K562 (cell line): ENCODE measurements at regions not wholly inside any gene's neighbourhood (a gene's known extent, or its start where the extent isn't known, plus 50 kb on each side); places are given as distances from the start of the nearest gene placed in this dataset.

Source experiments
- ATAC-seq: fragments of 200-7000 bp; cut with Tn5 transposase; 3 replicates; pipeline ENCODE4 v1.9.1; 2020; ENCODE audit warnings: moderate library complexity
- BruUV-seq: library from RNA; stranded (reverse); fragments of 400-500 nt; replicated peaks from 2 replicates; lab custom pipeline; 2021; lab: Mats Ljungman, UMichigan
- CTCF ChIA-PET: fragments of 300-600 bp; formaldehyde crosslinking; extraction: SDS; loops from one replicate; lab custom pipeline; 2021; ENCODE audit warnings: low intra/inter-chr PET ratio; lab: Yijun Ruan, JAX
- POLR2A ChIA-PET: fragments of 300-600, 350-650 bp; sonication (Branson Sonifier 250); formaldehyde crosslinking; extraction: SDS; loops from one replicate; lab custom pipeline; 2021; ENCODE audit warnings: antibody characterized with exemption, inconsistent platforms; lab: Yijun Ruan, JAX
- DNase-seq, 4 experiments: peaks; one replicate each; pipeline versions ENCODE4 v3.0.0 to v3.0.0-alpha.2; 2011 to 2018; ENCODE audit warnings: low spot score in 3 of 4, mixed read lengths in 3 of 4; ENCODE audit errors: extremely low read depth in 1 of 4
- FAIRE-seq: peaks from 2 replicates; lab custom pipeline; 2011; peaks lifted over from hg19 to GRCh38; lab: Jason Lieb, UNC
- H2AFZ ChIP-seq: 2 replicates; pipeline ENCODE4 v1.6.0; 2011; ENCODE audit warnings: low read depth, low read length, control low read depth, inconsistent platforms
- H3K27ac ChIP-seq: fragments of 200-600 bp; 3 replicates; pipeline ENCODE4 v1.8.0; 2011; ENCODE audit warnings: low read depth, mild to moderate bottlenecking, control low read depth, inconsistent platforms, low read length, moderate library complexity, mixed read lengths; ENCODE audit errors: extremely low read depth
- H3K27me3 ChIP-seq, 2 experiments: fragments of 300-600 bp in 1 of 2; 2 replicates in 1 of 2; 3 replicates in 1 of 2; pipeline versions ENCODE4 v1.6.0 to v1.8.0; 2011; ENCODE audit warnings: inconsistent platforms in 2 of 2, low read length in 2 of 2, mild to moderate bottlenecking in 1 of 2, mixed read lengths in 1 of 2, moderate library complexity in 1 of 2; ENCODE audit not compliant: control insufficient read depth in 2 of 2, insufficient read depth in 2 of 2
- H3K36me3 ChIP-seq: fragments of 300-600 bp; 3 replicates; pipeline ENCODE4 v1.8.0; 2011; ENCODE audit warnings: mild to moderate bottlenecking, low read length, inconsistent platforms; ENCODE audit not compliant: control insufficient read depth, insufficient read depth
- H3K4me1 ChIP-seq, 2 experiments: fragments of 200-600 bp in 1 of 2; replicated peaks in 1 of 2; 2 replicates in 1 of 2; 3 replicates in 1 of 2; pipeline versions ENCODE4 v1.5.1 to v1.8.0; 2011; ENCODE audit warnings: inconsistent platforms in 2 of 2, low read length in 2 of 2, mild to moderate bottlenecking in 1 of 2, mixed read lengths in 1 of 2, moderate library complexity in 1 of 2; ENCODE audit not compliant: control insufficient read depth in 2 of 2, insufficient read depth in 2 of 2
- H3K4me2 ChIP-seq: 2 replicates; pipeline ENCODE4 v1.6.1; 2011; ENCODE audit warnings: low read length, control low read depth, inconsistent platforms, mixed read lengths; ENCODE audit not compliant: insufficient read depth
- H3K4me3 ChIP-seq: fragments of 200-600 bp; sonication (generic), shearing (Covaris generic); 2 replicates; pipeline ENCODE4 v1.5.1; 2016; ENCODE audit warnings: control low read depth, inconsistent platforms
- H3K79me2 ChIP-seq: fragments of 200-600 bp; 3 replicates; pipeline ENCODE4 v1.8.0; 2011; ENCODE audit warnings: low read length, inconsistent platforms; ENCODE audit not compliant: control insufficient read depth, insufficient read depth
- H3K9ac ChIP-seq, 2 experiments: 2 replicates each; pipeline versions ENCODE4 v1.6.0 to v1.6.1; 2011; ENCODE audit warnings: low read depth in 2 of 2, low read length in 2 of 2, control low read depth in 1 of 2, inconsistent platforms in 1 of 2, mild to moderate bottlenecking in 1 of 2, mixed read lengths in 1 of 2; ENCODE audit not compliant: insufficient read depth in 1 of 2
- H3K9me1 ChIP-seq: one replicate; pipeline ENCODE4 v1.6.0; 2011; ENCODE audit warnings: inconsistent platforms, mild to moderate bottlenecking, low read length, moderate library complexity; ENCODE audit not compliant: control insufficient read depth, insufficient read depth
- H3K9me3 ChIP-seq: replicated peaks from 2 replicates; pipeline ENCODE4 v1.5.1; 2011; ENCODE audit warnings: low read depth, low read length, inconsistent platforms; ENCODE audit not compliant: control insufficient read depth, insufficient read depth
- H4K20me1 ChIP-seq: replicated peaks from 2 replicates; pipeline ENCODE4 v1.6.1; 2011; ENCODE audit warnings: low read length, inconsistent platforms, mixed read lengths; ENCODE audit not compliant: control insufficient read depth, insufficient read depth
- CEBPG ChIP-seq, 3 experiments: fragments of 200-800 bp in 1 of 3; sonication (Bioruptor generic) in 1 of 3; sonication (generic) in 1 of 3; formaldehyde crosslinking in 1 of 3; IDR thresholded peaks in 2 of 3; conservative IDR thresholded peaks in 1 of 3; 2 replicates each; pipeline versions ENCODE4 v1.6.1 to v1.8.0; 2016 to 2022; ENCODE audit warnings: missing compliant biosample characterization in 2 of 3, missing genetic modification characterization in 2 of 3, mild to moderate bottlenecking in 1 of 3, missing genetic modification reagents in 1 of 3
- EWSR1 ChIP-seq: fragments of 450-650 bp; IDR thresholded peaks from 2 replicates; pipeline ENCODE4 v1.6.1; 2018; ENCODE audit warnings: borderline replicate concordance, mild to moderate bottlenecking, low read depth, moderate library complexity; ENCODE audit not compliant: partially characterized antibody
- MIER1 ChIP-seq: fragments of 450-650 bp; IDR thresholded peaks from 2 replicates; pipeline ENCODE4 v1.6.1; 2016; ENCODE audit warnings: antibody characterized with exemption, mild to moderate bottlenecking, low read depth
- THRA ChIP-seq: fragments of 450-650 bp; IDR thresholded peaks from 2 replicates; pipeline ENCODE4 v1.6.1; 2017; ENCODE audit warnings: mild to moderate bottlenecking, moderate library complexity
- WGBS: fragments of 100-300 bp; shearing (Covaris generic); methylation state at CpG from one replicate; pipeline ENCODE4 v1.1.6; 2016; ENCODE audit warnings: low coverage, mixed read lengths; ENCODE audit not compliant: insufficient coverage; ENCODE audit errors: missing lambda C conversion rate; 5-methylcytosine and 5-hydroxymethylcytosine counted together
- in situ Hi-C: fragments of 300-500 bp; cut with MboI; formaldehyde crosslinking; loops from 4 replicates; pipeline ENCODE4 v1.15.0; 2018; ENCODE audit warnings: inconsistent platforms, mixed read lengths
- intact Hi-C: fragments of 100-400 bp; cut with micrococcal nuclease; formaldehyde crosslinking; loops from 2 replicates; pipeline ENCODE4 v1.14.2; 2022
- TF ChIP-seq, protein P1 (sequence below): fragments of 250-450 bp; sonication (Bioruptor Pico); IDR thresholded peaks from 2 replicates; pipeline ENCODE4 v1.5.1; 2021; ENCODE audit warnings: mild to moderate bottlenecking

DNA sequence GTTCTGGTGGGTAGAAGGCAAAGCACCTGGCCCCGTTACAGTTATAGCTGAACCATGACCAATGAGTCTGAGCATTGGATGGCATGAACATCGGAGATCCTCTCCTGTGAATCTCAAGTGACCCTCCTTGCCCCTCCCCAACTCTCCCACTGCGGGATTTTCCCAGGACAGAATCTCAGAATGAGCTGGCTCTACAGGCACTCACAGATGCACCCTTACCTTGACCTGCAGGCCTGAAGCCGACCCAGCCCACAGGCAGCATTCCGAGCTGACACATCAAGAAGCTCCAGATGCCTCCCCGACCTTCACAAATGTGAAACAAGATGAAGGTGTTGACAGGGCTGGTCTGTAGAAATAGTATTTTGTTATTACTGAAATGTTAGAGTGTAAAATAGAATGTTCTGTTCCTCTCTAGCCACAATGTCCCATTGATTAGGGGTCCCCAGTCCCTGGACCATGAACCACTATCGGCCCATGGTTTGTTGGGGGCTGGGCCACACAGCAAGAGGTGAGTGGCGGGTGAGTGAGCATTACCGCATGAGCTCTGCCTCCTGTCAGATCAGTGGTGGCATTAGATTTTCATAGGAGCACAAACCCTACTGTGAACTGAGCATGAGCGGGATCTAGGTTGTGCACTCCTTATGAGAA is 263.4 kb downstream of the AUH start:
- Histone ChIP-seq H4K20me1 (no peaks in the 10 kb centered on the region), H3K4me2 (no peak overlapping the region), H3K9ac (no peak overlapping the region), H3K9me3 (no peaks in the 10 kb centered on the region; the same call in 1 of the 2 replicates), H3K36me3 (no peaks in the 10 kb centered on the region), H3K27ac (no peak overlapping the region), H3K79me2 (no peaks in the 10 kb centered on the region), H2AFZ (no peak overlapping the region), H3K27me3 (peaks cover 0 to 8% of the 10 kb centered on the region in 2 experiments; a peak in 1 of 5 replicates), H3K4me1 (no peaks in the 10 kb centered on the region), H3K4me3 (no peak overlapping the region), H3K9me1 (no peaks in the 10 kb centered on the region)
- no peak for FAIRE-seq
- DNase-seq: no peak
- TF ChIP-seq THRA (no peak), CEBPG (CRISPR knock-in tag; IDR thresholded peaks at IDR 0.05) (no peak), CEBPG (tag; conservative IDR thresholded peaks at IDR 0.05 in 1 of 2, IDR thresholded peaks at IDR 0.05 in 1 of 2) (no peak), EWSR1 (no peak), MIER1 (no peak)
- TF ChIP-seq, protein P1, sequence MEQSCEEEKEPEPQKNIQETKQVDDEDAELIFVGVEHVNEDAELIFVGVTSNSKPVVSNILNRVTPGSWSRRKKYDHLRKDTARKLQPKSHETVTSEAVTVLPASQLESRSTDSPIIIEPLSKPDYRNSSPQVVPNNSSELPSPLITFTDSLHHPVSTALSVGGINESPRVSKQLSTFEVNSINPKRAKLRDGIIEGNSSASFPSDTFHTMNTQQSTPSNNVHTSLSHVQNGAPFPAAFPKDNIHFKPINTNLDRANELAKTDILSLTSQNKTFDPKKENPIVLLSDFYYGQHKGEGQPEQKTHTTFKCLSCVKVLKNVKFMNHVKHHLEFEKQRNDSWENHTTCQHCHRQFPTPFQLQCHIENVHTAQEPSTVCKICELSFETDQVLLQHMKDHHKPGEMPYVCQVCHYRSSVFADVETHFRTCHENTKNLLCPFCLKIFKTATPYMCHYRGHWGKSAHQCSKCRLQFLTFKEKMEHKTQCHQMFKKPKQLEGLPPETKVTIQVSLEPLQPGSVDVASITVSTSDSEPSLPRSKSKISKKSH (CRISPR knock-in tag): no peak
- 6% methylated on average over 7 of the region's 10 CpGs for WGBS
- in situ Hi-C loops: no loop called here
- intact Hi-C loops: no loop called here
- POLR2A ChIA-PET: interaction anchor here (1.2 to 1.6 kb wide), 2 partner anchors 9 to 14 kb away, joined by 3 read pairs; no protein-coding TSS in a partner anchor
- no peak for ATAC-seq
- BruUV-seq: no TSS peak
- CTCF ChIA-PET: no interaction called here
